GM12865 (cell line): ENCODE measurements at regions not wholly inside any gene's neighbourhood (a gene's known extent, or its start where the extent isn't known, plus 50 kb on each side); places are given as distances from the start of the nearest gene placed in this dataset.

Experiments used
- DNase-seq: peaks from one replicate; pipeline ENCODE4 v3.0.0; 2010; ENCODE audit warnings: low read depth
- H3K4me3 ChIP-seq: 2 replicates; pipeline ENCODE4 v1.5.1; 2011; ENCODE audit warnings: mild to moderate bottlenecking, low read depth, low read length, control low read depth
- CTCF ChIP-seq: IDR thresholded peaks from 2 replicates; pipeline ENCODE4 v1.5.1; 2011; ENCODE audit warnings: low read length, control low read depth, low read depth, inconsistent platforms; ENCODE audit not compliant: insufficient read depth; ENCODE audit errors: missing control alignments

GRCh38 chr6:115667478-115668026 lies 393.1 kb downstream of the FRK start:
- no peak for TF ChIP-seq CTCF
- no peak overlapping the region for H3K4me3 ChIP-seq
- DNase-seq: no peak

GRCh38 chr6:115666997-115667396 lies 393.7 kb downstream of the FRK start:
- TF ChIP-seq CTCF: no peak
- H3K4me3 ChIP-seq: no peak overlapping the region
- DNase-seq: no peak

- no peak overlapping the region for H3K4me3 ChIP-seq
- TF ChIP-seq CTCF: no peak
- DNase-seq: no peak
Observed at GRCh38 chr6:115665310-115665709, 395.4 kb downstream of the FRK start.

- no peak overlapping the region for H3K4me3 ChIP-seq
- DNase-seq: no peak
- no peak for TF ChIP-seq CTCF
Observed at GRCh38 chr6:115663681-115664080, 397.0 kb downstream of the FRK start.

- H3K4me3 ChIP-seq: no peak overlapping the region
- no peak for TF ChIP-seq CTCF
- DNase-seq: no peak
Observed at GRCh38 chr6:115643762-115644161, 416.9 kb downstream of the FRK start.

- DNase-seq: no peak
Observed at GRCh38 chr6:115634887-115635286, 425.8 kb downstream of the FRK start.

More at GRCh38 chr6:115634887-115635286, 425.8 kb downstream of the FRK start:
- H3K4me3 ChIP-seq: no peak overlapping the region
- no peak for TF ChIP-seq CTCF
